GM19239 (cell line): ENCODE measurements at regions not wholly inside any gene's neighbourhood (a gene's known extent, or its start where the extent isn't known, plus 50 kb on each side); places are given as distances from the start of the nearest gene placed in this dataset.

ENCODE experiments used
- DNase-seq: peaks from one replicate; pipeline ENCODE4 v3.0.0; 2011; ENCODE audit warnings: low spot score; ENCODE audit not compliant: insufficient read length
- FAIRE-seq: peaks from 2 replicates; lab custom pipeline; 2011; peaks lifted over from hg19 to GRCh38; lab: Jason Lieb, UNC

DNA sequence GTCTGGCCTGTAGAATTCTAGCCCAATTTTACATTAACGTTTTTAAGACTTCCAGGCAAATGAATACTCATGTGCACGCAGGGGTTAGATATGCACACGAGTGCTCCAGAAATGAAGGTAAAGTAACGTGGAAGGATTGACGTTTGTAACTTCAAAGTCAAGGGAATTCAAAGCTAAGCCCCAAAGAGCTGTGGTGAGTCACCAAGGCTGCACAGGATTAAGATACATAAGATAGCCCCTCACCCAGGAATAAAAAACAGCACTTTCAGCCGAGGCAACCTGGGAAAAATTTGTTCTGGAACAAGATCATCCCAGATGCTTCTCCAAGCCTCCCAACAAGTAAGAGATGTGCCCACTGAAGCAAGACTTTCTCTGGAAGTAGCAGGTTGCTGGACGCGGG is 259.6 kb upstream of the PLXNA2 start:
- DNase-seq (no peak), FAIRE-seq (no peak)

DNA sequence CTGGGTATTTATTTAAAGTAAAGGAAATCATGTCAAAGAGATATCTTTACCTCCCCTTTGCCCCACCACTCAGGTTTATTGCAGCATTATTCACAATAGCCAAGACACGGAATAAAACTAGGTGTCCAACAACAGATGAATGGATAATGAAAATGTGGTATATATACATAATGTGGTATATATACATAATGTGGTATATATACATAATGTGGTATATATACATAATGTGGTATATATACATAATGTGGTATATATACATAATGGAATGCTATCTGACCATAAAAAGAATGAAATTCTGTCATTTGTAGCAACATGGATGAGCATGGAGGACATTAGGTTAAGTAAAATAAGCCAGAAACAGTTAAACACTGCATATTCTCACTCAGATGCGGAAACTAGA is 262.6 kb upstream of the PLXNA2 start:
- FAIRE-seq: no peak
- no peak for DNase-seq

DNA sequence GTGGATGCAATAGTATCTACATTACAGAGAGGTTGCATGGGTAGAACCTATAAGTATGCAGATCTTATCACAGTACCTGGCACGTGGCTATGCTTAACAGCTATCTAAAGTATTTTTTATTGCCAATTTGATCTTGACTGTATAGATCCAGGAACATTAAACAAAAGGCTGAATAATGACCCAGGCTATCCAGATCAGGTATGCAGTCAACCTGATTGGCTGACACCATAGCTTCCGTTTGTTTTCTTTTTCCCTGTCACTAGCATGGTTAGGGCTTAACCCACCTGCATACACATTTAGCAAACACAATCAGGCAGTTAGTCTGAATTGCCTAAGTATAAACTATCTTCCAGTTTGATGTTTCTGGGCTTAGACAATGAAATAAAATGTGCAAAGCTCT is 264.9 kb upstream of the PLXNA2 start:
- DNase-seq (no peak), FAIRE-seq (no peak)

DNA sequence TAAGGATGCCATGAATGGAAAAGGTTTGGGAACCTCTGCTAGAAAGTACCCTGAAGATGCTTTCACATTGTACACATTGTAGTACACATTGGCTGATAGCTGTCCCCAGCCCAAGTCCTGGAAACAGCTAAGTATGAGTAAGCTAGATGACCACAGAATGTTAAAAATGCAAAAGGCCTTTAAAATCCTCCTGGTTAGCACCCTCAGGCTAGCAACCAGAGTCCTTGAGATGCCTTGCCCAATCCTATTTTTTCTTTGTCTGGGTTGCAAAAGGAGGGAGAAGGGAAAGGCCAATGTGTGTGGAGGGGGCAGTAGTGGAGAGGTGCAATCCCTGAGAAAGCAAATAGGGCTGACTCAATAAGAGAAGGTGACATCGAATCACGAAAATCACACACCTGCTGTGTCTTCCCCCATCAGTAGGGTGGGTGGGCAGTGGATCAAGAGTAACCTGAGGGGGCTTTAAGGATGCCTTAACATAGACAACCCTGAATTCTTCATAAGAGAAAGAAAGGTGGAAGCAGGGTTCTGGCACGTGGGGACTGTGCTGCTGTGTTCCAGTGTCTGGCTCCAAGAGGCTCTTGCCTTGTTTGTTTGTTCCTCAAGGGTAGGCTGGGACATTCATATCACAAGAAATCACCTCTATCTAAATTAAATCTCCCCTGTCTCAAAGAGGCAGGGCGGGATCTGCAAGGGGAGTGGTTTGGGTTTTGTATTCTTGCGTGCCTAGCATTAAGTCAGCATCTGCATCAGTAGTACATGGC is 266.2 kb upstream of the PLXNA2 start:
- FAIRE-seq (no peak), DNase-seq (no peak)

DNA sequence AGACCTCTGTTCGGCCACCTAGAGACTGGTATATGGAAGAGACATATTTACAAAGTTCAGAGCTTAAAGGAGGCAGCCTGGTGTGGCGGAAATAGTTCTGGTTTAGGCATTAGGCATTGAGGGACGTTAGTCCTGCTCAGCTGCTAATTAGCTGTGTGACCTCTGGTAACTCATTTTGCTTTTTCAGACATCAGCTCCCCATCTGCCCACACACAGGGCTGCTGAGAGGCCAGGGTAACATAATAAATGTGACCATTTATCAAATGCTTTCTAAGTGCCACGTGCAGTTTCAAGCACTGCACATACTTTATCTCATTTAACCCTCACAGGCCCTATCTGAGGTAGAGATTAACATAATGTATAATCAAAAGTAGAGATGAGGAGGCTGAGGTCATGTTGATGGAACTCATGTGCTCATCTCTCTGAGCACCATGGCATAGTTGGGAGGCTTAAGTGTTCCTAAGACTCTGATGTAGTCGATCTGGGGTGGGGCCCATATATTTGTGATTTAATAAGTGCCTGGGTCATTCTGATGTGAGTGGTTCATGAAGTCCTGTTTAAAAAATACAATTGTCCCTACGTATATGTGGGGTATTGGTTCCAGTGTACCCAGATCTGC is 267.2 kb upstream of the PLXNA2 start:
- no peak for DNase-seq
- FAIRE-seq: no peak

DNA sequence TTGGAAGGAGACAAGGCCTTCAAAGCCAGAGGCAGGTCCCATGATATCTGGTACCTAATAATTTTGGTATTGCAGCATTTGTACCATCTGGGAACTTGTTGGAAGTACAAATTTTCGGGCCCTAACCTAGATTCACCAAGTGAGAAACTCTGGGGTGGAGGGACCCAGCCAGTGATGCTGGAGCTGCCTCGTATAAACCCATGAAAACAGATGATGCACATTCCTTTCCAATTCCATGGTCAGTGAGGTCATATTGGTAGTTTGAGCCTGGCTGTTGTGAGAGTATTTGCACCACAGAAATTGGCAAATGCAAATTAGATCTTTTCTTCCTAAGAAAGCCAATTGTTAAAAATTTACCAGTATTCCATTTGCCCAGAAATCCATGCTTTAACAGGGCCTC is 269.6 kb upstream of the PLXNA2 start:
- no peak for FAIRE-seq
- DNase-seq: no peak

DNA sequence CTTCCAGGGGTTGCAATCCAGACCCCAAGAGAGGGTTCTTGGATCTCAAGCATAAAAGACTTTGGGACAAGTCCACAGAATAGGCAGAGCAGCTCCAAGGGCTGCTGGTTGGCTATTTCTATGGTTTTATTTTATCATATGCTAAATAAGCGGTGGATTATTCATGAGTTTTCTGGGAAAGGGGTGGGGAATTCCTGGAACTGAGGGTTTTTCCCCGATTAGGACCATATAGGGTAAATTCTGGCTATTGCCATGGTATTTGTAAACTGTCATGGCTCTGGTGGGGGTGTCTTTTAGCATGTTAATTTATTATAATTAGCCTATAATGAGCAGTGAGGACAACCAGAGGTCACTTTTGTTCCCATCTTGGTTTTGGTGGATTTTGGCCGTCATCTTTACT is 270.9 kb upstream of the PLXNA2 start:
- FAIRE-seq: no peak

DNA sequence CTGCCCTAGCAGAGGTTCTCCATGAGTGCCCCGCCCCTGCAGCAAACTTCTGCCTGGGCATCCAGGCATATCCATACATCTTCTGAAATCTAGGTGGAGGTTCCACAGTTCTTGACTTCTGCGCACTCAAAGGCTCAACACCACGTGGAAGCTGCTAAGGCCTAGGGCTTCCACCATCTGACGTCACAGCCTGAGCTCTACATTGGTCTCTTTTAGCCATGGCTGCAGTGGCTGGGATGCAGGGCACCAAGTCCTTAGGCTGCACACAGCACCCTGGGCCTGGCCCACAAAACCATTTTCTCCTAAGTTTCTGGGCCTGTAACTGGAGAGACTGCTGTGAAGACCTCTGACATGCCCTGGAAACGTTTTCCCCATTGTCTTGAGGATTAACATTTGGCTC is 272.6 kb upstream of the PLXNA2 start:
- FAIRE-seq: no peak

More for the DNA sequence above, 270.9 kb upstream of the PLXNA2 start:
- no peak for DNase-seq

DNA sequence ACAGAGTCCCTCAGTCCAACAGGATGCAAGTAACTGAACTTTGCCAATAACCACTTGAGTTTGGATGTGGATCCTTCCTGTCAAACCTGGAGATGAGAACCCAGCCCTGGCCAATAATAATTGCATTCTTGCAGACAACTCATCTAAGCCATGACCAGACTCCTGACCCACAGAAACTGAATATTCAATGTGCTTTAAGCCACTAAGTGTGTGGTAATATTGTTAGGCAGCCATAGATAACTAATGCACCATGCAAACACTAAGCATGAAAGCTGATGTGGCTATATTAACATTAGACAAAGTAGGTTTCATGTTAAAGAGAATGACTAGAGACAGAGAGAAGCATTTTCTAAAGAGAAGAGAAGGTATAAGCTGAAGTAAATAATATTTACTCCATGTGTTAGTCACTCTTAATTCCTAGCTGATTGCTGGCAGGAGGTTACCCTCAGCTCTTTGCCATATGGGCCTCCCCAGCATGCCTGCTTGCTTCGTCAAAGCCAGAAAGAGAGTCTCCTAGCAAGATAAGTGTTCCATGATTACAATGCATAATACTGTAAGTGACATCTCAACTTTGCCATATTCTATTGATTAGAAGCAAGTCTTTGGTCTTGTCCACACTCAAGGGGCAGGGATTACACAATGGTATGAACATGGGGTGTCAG is 276.4 kb upstream of the PLXNA2 start:
- FAIRE-seq (no peak), DNase-seq (no peak)

More for the DNA sequence above, 272.6 kb upstream of the PLXNA2 start:
- DNase-seq: no peak

DNA sequence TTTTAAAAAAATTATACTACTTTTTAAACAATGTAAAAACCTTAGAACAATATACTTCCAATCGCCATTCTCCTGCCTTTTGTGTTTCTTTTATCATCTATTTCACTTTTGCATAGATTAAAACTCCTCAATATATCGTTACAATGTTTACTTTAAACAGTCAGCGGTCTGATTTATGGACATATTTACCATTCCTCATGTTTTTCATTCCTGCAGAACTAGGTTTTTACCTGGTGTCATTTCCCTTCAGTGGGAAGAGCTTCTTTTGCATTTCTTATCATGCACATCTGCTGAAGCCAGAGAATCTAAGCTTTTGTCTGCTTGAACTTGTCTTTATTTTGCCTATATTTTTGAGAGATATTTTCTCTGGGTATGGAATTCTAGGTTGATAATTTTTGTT is 277.4 kb upstream of the PLXNA2 start:
- DNase-seq (no peak), FAIRE-seq (no peak)

DNA sequence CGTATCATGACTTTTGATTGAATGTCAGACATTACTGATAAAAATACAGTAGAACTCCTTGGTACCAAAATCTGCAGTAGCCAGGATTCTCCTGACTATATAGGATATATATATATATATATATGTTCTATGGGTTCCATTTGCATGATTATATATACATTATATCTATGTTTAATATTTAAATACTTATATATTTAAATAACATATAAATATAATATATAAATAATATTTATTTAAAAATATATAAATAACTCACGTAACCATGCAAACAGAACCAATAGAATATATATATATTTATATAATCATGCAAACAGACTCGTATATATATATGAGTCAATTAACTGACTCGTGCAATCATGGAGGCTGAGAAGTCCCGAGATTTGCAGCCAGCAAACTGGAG is 278.8 kb upstream of the PLXNA2 start:
- FAIRE-seq: no peak
- DNase-seq: no peak

DNA sequence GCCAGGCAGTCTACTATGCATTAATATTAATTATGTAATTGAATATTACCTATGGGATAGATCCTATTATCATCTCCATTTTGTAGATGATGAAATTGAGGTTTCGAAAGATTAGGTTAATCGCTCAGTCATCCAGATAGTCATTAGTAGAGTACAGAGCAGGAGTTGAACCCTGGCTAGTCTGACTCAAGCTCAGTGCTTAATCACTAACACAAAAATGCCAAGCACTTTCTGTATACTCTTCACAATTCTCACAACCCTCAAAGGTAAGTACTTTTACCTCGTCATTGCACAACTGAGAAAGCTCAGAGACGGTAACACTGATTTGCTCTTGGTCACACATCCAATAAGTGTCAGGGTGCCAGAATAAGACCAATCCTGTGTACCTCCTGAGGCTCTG is 280.2 kb upstream of the PLXNA2 start:
- no peak for FAIRE-seq
- no peak for DNase-seq

DNA sequence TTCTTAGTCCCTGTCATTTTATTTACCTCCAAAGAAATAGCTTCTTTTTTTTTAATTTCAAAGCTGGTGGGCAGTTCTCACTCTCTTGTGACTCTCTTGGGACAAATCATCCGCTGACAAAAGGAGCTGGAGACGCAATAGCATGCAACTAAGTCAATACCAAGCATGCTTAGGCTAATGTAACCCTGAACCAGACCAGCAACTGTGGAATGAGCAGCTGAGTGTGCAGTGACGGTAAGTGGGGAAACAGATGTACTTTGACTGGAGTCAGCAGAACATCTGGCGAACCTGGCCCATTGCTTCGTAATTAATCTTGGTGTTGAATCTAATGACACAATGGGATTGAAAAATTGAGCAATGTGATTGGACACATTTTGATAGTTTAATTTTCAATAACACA is 280.7 kb upstream of the PLXNA2 start:
- FAIRE-seq (no peak), DNase-seq (no peak)

DNA sequence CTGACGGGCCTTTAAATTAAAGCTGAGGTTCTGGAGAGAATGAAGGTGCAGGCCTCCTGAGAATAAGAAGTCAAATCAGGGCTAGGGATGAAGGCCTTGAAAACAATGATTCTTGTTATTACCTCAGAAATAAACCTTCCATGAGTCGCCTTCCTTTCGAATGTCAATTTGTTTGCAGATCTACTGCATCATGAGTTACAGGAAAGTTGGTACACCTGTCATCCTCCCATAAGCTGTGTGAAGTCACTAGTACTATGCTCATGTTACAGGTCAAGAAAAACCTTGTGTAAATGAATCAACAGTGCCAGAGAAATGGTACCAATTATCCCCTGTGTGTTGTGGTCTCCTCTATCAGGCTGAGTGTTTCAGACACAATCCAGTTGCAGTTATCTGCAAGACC is 281.2 kb upstream of the PLXNA2 start:
- FAIRE-seq (no peak), DNase-seq (no peak)

DNA sequence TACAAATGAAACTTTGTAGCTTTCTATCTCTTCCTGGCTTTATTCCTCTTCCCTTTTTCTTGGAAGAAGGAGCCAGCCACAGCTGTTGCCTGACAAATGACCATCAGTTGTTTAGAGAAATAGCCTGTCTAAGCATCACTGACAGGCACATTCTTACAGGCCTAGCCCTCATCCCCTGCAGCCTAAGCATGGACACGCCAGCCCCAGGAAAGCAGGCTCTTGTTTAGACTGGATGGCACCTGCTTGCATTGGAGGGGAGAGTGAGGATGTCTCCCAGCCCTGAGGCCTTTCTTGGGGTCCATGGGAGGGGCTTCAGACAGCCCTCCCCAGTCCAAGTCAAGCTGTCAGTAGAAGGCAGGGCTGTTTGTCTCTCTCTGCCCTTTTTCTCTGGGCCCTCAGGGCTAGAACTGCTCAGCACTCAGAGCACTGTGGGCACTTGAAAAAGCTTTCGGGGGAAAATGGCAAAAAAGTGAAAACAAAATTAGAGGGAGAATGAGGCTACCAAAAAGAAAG is 282.5 kb upstream of the PLXNA2 start:
- FAIRE-seq: no peak
- DNase-seq: no peak

DNA sequence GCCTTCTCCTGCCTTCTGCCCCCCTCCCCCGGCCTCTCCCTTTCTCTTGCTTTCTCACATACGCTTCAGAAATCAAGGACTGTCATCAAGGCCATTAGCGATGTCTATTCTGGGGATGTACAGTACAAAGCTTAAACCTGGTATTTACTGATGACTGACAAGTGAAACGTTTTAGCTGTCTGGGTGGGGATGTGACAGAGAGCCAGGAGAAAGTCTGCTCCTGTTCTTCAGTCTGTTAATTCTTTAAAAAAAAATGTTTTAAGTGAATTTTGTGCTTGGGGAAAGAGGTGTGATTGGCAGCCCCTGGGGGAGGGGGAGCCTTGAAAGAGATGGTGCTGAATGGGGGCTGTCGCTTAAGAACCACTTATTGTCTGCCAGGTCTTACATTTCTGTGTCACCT is 283.0 kb upstream of the PLXNA2 start:
- DNase-seq (no peak), FAIRE-seq (no peak)

DNA sequence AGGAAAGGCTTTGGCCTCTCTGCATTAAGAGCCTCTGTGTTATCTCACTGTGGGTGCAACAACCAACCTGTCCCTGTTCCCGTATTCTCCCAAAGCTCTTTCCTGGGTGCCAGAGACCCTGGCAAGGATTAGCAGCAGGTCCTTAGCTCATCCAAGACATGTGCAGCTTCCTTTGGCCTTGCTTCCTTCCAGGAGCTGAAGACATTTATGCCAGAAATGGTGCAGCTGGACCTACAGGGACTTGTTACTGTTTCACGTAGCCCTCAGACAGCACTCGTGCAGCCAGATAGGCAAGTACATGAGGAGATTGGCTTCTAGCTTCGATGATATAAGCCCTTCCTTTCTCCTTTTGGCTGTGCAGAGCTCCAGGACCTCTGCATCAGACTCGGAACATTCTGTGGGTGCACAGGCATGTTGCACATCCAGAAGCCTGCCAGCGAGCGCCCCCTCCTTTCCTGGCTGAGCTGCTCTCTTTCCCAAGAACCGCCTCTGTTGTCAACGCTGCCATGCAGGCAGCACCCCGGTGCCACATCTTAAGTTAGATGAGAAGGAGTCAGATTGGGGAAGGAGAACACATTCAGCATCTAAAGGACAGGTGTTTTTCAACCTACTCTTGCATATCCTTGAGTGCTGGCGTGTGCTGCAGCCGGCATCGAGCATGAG is 284.5 kb upstream of the PLXNA2 start:
- DNase-seq: no peak
- no peak for FAIRE-seq

DNA sequence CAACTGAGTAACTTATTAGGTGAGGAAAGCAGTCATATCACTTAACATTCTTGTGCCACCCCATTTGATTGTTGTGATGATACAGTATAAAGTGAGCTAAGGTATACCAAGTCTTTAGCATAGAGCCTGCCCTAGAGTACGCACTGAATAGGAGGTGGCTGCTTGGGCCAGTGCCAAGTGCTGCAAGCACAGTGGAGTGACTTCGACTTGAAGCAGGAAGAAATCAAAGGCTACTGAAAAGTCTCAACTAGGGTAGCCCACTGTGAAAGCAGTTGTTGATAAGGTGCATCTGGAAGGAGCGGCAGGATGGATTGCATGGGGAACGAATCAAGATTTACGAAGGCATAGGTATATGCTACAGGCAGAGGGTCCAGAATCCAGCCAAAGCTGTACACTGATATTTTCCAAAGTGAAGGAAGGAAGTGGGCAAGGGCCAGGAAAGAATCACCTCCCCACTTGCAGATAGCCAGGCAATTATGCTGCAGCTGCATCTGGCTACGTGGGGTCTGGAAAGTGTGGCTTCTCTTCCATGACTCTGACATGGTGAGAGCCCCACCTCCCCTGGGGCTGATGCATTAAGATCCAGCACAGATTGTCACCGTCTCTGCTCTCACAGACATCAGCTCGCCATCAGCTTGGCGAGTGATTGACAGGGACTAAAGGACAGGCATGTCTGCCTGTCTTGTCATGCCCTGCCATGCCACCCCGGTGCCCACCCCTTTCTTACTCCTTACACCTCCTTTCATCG is 287.0 kb upstream of the PLXNA2 start:
- no peak for FAIRE-seq
- DNase-seq: no peak

DNA sequence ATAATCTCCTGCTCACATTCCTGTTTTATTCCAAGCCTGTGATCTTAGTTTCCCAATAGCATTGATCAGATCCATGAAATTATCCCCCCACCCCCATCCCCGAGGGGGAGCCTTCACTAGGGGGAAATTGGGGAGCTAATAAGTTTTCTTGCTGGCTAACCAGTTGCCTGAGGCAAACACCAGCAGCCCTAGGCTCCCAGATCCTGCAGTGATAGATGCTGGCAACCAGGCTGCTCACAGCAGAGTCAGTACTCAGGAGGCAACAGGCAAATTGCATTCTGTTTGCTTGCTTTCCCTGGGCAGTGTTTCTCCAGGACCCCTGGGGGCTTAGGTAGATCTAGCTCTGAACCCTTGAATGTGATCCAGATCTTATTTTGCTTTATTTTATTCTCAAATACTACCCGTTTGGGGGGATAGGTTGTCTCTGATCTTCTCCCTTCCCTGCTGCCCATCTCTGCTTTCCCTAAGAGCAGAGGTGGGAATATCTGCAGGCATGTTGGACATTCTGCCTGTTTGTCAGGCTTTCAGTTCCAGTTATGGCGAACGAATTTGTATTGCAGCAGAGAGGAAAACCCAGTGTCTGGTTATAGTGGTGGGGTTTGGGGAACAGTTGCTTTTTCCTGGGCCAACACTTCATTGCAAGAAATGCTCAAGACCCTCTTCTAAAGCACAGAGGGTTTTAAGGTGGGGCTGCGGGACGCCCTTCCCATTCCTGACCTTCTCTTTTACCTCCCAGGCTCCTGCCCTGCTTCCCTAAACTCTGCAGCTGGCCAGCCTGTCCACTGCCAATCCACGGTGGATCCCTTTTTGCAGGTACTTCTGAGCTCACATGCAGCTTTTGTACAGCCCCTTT is 289.8 kb upstream of the PLXNA2 start:
- no peak for FAIRE-seq
- DNase-seq: no peak

DNA sequence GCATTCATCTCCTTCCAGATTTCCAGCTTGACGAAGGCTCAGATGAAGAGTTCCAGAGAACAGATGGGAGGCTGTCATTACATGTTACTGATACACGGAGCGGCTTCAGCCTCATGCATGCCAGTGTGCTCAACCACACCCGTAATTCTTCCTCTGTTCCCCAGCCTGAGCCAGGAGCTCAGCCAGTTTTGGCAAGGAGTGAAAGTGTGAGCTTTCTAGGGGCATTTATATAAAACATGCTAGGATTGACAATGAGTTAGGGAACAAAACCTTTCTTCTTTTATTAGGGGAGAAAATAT is 290.4 kb upstream of the PLXNA2 start:
- no peak for FAIRE-seq
- no peak for DNase-seq
